HL-60 (cell line): ENCODE measurements at regions not wholly inside any gene's neighbourhood (a gene's known extent, or its start where the extent isn't known, plus 50 kb on each side); places are given as distances from the start of the nearest gene placed in this dataset.

Experiments used
- DNase-seq, 2 experiments: peaks; one replicate each; pipeline ENCODE4 v3.0.0-alpha.2; 2010 to 2020; ENCODE audit warnings: low read depth in 1 of 2, low spot score in 1 of 2
- H3K27ac ChIP-seq: fragments of 250-450 bp; sonication (Bioruptor Pico); replicated peaks from 2 replicates; pipeline ENCODE4 v1.5.1; 2020; ENCODE audit warnings: mild to moderate bottlenecking, moderate library complexity
- H3K27me3 ChIP-seq: fragments of 250-450 bp; sonication (Bioruptor Pico); 2 replicates; pipeline ENCODE4 v1.5.1; 2021; ENCODE audit warnings: mild to moderate bottlenecking, moderate library complexity; ENCODE audit not compliant: insufficient read depth, poor library complexity, severe bottlenecking
- H3K4me3 ChIP-seq: replicated peaks from 2 replicates; pipeline ENCODE4 v1.5.1; 2011; ENCODE audit warnings: mild to moderate bottlenecking, control low read depth, low read length; ENCODE audit not compliant: insufficient read depth
- GABPA ChIP-seq: IDR thresholded peaks from 2 replicates; pipeline ENCODE4 v1.6.1; 2012; ENCODE audit warnings: low read depth
- POLR2AphosphoS5 ChIP-seq: IDR thresholded peaks from 2 replicates; pipeline ENCODE4 v1.6.1; 2012; ENCODE audit warnings: low read depth
- REST ChIP-seq: IDR thresholded peaks from 2 replicates; pipeline ENCODE4 v1.6.1; 2012; ENCODE audit warnings: low read depth; ENCODE audit not compliant: insufficient replicate concordance
- SPI1 ChIP-seq: IDR thresholded peaks from 2 replicates; pipeline ENCODE4 v1.6.1; 2012; ENCODE audit warnings: low read depth, mild to moderate bottlenecking, borderline replicate concordance
- TF ChIP-seq, protein P1 (sequence below): IDR thresholded peaks from one replicate; pipeline ENCODE4 v1.5.1; 2011; ENCODE audit warnings: low read length, control low read depth, inconsistent platforms; ENCODE audit not compliant: insufficient read depth

DNA sequence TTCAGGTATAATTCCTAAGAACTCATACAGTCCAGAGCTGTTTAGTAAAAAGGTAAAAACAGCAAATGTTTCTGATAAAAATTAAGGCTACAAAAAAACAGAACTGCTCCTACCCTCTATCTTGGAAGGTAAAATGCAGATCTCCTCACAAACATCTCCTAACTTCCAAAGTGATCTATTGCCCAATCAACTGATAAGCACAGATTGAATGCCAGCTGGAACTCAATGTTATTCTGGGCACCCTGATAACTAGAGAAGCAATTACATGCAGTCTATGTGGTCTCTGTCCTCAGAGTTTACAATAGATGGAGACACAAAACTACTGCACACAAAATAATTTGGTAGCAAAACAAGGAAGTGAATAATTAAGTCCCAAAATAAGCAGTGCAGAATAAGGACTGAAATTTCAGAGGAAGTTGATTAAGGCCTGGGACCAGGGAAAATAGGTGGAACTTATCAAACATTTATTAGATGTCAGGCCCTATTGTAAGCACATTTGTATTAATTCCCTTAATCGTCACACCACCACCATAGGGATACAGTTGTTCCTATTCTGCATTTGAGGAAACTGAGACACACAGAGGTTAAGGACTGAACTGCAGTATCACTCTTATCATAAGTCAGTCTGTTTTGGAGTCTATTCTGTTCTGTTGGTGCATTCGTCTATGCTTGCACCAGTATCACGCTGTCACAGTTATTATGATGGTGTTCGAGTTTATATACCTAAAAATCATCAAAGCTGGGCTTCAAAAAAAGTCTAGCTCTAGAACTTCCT, 102.2 kb upstream of the TARS1 start:
- no peak overlapping the region for H3K27ac ChIP-seq
- TF ChIP-seq POLR2AphosphoS5 (no peak), SPI1 (no peak), REST (no peak), GABPA (no peak)
- TF ChIP-seq, protein P1, sequence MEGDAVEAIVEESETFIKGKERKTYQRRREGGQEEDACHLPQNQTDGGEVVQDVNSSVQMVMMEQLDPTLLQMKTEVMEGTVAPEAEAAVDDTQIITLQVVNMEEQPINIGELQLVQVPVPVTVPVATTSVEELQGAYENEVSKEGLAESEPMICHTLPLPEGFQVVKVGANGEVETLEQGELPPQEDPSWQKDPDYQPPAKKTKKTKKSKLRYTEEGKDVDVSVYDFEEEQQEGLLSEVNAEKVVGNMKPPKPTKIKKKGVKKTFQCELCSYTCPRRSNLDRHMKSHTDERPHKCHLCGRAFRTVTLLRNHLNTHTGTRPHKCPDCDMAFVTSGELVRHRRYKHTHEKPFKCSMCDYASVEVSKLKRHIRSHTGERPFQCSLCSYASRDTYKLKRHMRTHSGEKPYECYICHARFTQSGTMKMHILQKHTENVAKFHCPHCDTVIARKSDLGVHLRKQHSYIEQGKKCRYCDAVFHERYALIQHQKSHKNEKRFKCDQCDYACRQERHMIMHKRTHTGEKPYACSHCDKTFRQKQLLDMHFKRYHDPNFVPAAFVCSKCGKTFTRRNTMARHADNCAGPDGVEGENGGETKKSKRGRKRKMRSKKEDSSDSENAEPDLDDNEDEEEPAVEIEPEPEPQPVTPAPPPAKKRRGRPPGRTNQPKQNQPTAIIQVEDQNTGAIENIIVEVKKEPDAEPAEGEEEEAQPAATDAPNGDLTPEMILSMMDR = no peak
- no peak for DNase-seq
- no peak overlapping the region for H3K4me3 ChIP-seq
- no peaks in the 10 kb centered on the region for H3K27me3 ChIP-seq

DNA sequence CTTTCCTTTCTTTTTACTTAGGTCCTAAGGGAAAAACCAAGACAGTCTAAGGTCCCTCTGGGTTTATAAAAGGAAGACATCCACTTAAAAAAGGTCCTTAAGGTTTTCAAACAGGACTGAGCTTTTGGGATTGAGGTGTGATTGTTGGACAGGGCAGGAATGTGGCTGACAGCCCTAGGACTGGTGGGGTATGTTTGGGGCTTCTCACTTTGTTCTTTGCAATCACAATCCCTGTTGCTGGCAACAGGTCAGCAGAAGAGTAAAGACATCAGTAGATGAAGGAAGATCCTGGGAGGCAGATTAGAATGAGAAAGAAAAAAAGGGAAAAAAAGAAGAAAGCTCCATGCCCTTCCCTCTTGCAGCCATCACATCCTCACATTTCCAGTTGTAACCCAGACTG, 101.4 kb upstream of the TARS1 start:
- TF ChIP-seq REST = no peak
- TF ChIP-seq, protein P1 = no peak

GRCh38 chr5:33340195-33340594, 100.6 kb upstream of the TARS1 start:
- Histone ChIP-seq H3K27me3 (no peaks in the 10 kb centered on the region), H3K4me3 (no peak overlapping the region), H3K27ac (no peak overlapping the region)
- TF ChIP-seq GABPA = no peak
- no peak for DNase-seq

More for the DNA sequence above, 101.4 kb upstream of the TARS1 start:
- Histone ChIP-seq H3K27me3 (no peaks in the 10 kb centered on the region), H3K27ac (no peak overlapping the region), H3K4me3 (no peak overlapping the region)
- DNase-seq = no peak

DNA sequence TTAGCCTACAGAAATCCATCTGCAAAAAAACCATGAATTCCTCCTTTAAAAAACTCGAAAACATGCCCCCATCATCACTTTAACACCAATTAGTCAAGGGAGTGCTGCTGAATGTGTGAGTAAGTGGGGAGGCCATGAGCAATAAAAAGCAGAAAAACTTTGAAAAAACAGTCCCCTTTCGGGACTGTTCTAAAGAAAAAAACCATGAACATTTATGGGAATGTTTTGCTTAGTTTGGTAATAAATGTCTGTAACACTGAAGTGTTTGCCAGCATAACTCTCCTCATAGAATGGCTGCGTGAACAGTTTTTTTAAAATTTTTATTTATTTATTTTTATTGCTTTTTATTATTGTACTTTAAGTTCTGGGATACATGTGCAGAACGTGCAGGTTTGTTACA, 99.4 kb upstream of the TARS1 start:
- no peak for TF ChIP-seq REST
- TF ChIP-seq SPI1 = no peak
- TF ChIP-seq GABPA = no peak
- TF ChIP-seq POLR2AphosphoS5 = no peak
- TF ChIP-seq, protein P1 = no peak
- DNase-seq = no peak
- H3K27ac ChIP-seq = no peak overlapping the region
- no peak overlapping the region for H3K4me3 ChIP-seq
- no peaks in the 10 kb centered on the region for H3K27me3 ChIP-seq
